ENCODE measurements at regions not wholly inside any gene's neighbourhood (a gene's known extent, or its start where the extent isn't known, plus 50 kb on each side); places are given as distances from the start of the nearest gene placed in this dataset.
"Not testable (repeated sequence)": the region's sequence is repeated elsewhere in the genome, so short reads cannot be mapped to it uniquely, and the experiment has no call there.

GRCh38 chr11:34773211-34773610 lies 143.0 kb downstream of the APIP start:
- H3K4me1 ChIP-seq (ENCODE audit: insufficient read depth, low read length, poor library complexity, severe bottlenecking) = no peaks in the 10 kb centered on the region
- TF ChIP-seq CTCF (conservative IDR thresholded peaks at IDR 0.05; ENCODE audit: low read depth, low read length) (no peak), EZH2 (IDR thresholded peaks at IDR 0.05; ENCODE audit: borderline replicate concordance, low read depth, low read length, poor library complexity, severe bottlenecking) (no peak)
- POLR2A ChIA-PET (ENCODE audit: low non-redundant PET) = interaction anchor here (0.6 kb wide), 1 partner anchor 120 kb away, joined by 3 read pairs; no protein-coding TSS in a partner anchor
- BruUV-seq (replicated peaks) = no TSS peak
- H3K27ac ChIP-seq (ENCODE audit: low read depth, low read length, poor library complexity, severe bottlenecking) = no peak overlapping the region
- no peak for DNase-seq (ENCODE audit: low spot score)
- intact Hi-C loops (cut with micrococcal nuclease; ENCODE audit: unreplicated experiment) = no loop called here
- no peaks in the 10 kb centered on the region for H3K9me3 ChIP-seq (ENCODE audit: low read depth, low read length, poor library complexity, severe bottlenecking)
- no peak overlapping the region for H3K4me3 ChIP-seq (ENCODE audit: low read depth, low read length, poor library complexity, severe bottlenecking)
- H3K36me3 ChIP-seq (ENCODE audit: insufficient read depth, low read length, poor library complexity, severe bottlenecking) = no peaks in the 10 kb centered on the region
- CTCF ChIA-PET = no interaction called here
- H3K27me3 ChIP-seq (replicated peaks; ENCODE audit: insufficient read depth, low read depth, low read length, poor library complexity) = peaks cover 32% of the 10 kb centered on the region

DNA sequence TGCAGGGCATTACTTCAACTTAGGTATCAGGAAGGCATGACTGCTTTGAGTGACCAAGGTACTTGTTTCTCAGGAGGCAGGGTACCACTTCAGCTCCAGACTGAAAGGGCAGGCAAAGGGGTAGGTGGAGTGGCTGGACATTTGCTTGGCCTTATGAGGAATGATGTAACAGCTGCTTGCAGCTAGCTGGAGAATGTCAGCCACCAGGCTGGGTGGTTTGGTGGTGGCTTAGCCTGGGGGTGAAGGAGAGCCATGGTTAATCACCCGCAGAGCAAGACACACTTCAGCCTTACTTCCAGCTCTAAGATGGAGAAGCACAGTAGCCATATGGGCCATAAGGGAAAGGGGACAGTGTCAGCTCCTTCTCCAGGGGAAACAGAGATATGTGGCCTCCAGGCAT lies 146.1 kb downstream of the APIP start:
- H3K36me3 ChIP-seq (ENCODE audit: insufficient read depth, low read length, poor library complexity, severe bottlenecking) = no peaks in the 10 kb centered on the region
- no peak overlapping the region for H3K27ac ChIP-seq (ENCODE audit: low read depth, low read length, poor library complexity, severe bottlenecking)
- TF ChIP-seq EZH2 (IDR thresholded peaks at IDR 0.05; ENCODE audit: borderline replicate concordance, low read depth, low read length, poor library complexity, severe bottlenecking) (no peak), CTCF (conservative IDR thresholded peaks at IDR 0.05; ENCODE audit: low read depth, low read length) (no peak)
- intact Hi-C loops (cut with micrococcal nuclease; ENCODE audit: unreplicated experiment) = no loop called here
- no TSS peak for BruUV-seq (replicated peaks)
- ChIA-PET POLR2A (ENCODE audit: low non-redundant PET) (interaction anchor here (0.6 kb wide), 1 partner anchor 60 kb away, joined by 3 read pairs; no protein-coding TSS in a partner anchor), CTCF (no interaction called here)
- no peak for DNase-seq (ENCODE audit: low spot score)
- H3K27me3 ChIP-seq (replicated peaks; ENCODE audit: insufficient read depth, low read depth, low read length, poor library complexity) = peaks cover 55% of the 10 kb centered on the region
- no peaks in the 10 kb centered on the region for H3K4me1 ChIP-seq (ENCODE audit: insufficient read depth, low read length, poor library complexity, severe bottlenecking)
- H3K4me3 ChIP-seq (ENCODE audit: low read depth, low read length, poor library complexity, severe bottlenecking) = no peak overlapping the region
- peaks cover 2% of the 10 kb centered on the region for H3K9me3 ChIP-seq (ENCODE audit: low read depth, low read length, poor library complexity, severe bottlenecking)

- TF ChIP-seq EZH2 (IDR thresholded peaks at IDR 0.05; ENCODE audit: borderline replicate concordance, low read depth, low read length, poor library complexity, severe bottlenecking) (no peak), CTCF (conservative IDR thresholded peaks at IDR 0.05; ENCODE audit: low read depth, low read length) (no peak)
- Histone ChIP-seq H3K4me3 (ENCODE audit: low read depth, low read length, poor library complexity, severe bottlenecking) (no peak overlapping the region), H3K27me3 (replicated peaks; ENCODE audit: insufficient read depth, low read depth, low read length, poor library complexity) (peaks cover 49% of the 10 kb centered on the region), H3K27ac (ENCODE audit: low read depth, low read length, poor library complexity, severe bottlenecking) (no peak overlapping the region), H3K9me3 (ENCODE audit: low read depth, low read length, poor library complexity, severe bottlenecking) (peaks cover 7% of the 10 kb centered on the region), H3K36me3 (ENCODE audit: insufficient read depth, low read length, poor library complexity, severe bottlenecking) (no peaks in the 10 kb centered on the region), H3K4me1 (ENCODE audit: insufficient read depth, low read length, poor library complexity, severe bottlenecking) (no peaks in the 10 kb centered on the region)
- BruUV-seq (replicated peaks) = no TSS peak
- DNase-seq (ENCODE audit: low spot score) = no peak
- ChIA-PET CTCF (interaction anchor here (0.5 kb wide), 1 partner anchor 40 kb away, joined by 3 read pairs; no protein-coding TSS in a partner anchor), POLR2A (ENCODE audit: low non-redundant PET) (no interaction called here)
- intact Hi-C loops (cut with micrococcal nuclease; ENCODE audit: unreplicated experiment) = no loop called here
These were observed 147.0 kb downstream of the APIP start for GRCh38 chr11:34769224-34769623.

GRCh38 chr11:34762625-34763024 lies 141.7 kb downstream of the EHF start:
- H3K27ac ChIP-seq (ENCODE audit: low read depth, low read length, poor library complexity, severe bottlenecking); BruUV-seq (replicated peaks); POLR2A ChIA-PET (ENCODE audit: low non-redundant PET); CTCF ChIA-PET; DNase-seq (ENCODE audit: low spot score); H3K4me1 ChIP-seq (ENCODE audit: insufficient read depth, low read length, poor library complexity, severe bottlenecking); H3K4me3 ChIP-seq (ENCODE audit: low read depth, low read length, poor library complexity, severe bottlenecking); H3K36me3 ChIP-seq (ENCODE audit: insufficient read depth, low read length, poor library complexity, severe bottlenecking); intact Hi-C loops (cut with micrococcal nuclease; ENCODE audit: unreplicated experiment); H3K9me3 ChIP-seq (ENCODE audit: low read depth, low read length, poor library complexity, severe bottlenecking): not testable (repeated sequence)
- peaks cover 43% of the 10 kb centered on the region for H3K27me3 ChIP-seq (replicated peaks; ENCODE audit: insufficient read depth, low read depth, low read length, poor library complexity)
